ENCODE measurements at regions not wholly inside any gene's neighbourhood (a gene's known extent, or its start where the extent isn't known, plus 50 kb on each side); places are given as distances from the start of the nearest gene placed in this dataset.

- Histone ChIP-seq H3K27me3 (peaks cover 0 to 26% (median 0%) of the 10 kb centered on the region in 4 donors), H3K27ac (no peak overlapping the region), H3K4me1 (peaks cover 0 to 1% (median under 1%) of the 10 kb centered on the region in 3 donors), H3K9me3 (no peaks in the 10 kb centered on the region), H3K4me3 (no peak overlapping the region), H3K36me3 (no peaks in the 10 kb centered on the region)
- no peak for TF ChIP-seq CTCF (IDR thresholded peaks at IDR 0.05)
- intact Hi-C loops (cut with DNase I), result no loop called here
- no peak for DNase-seq
- WGBS, 2 donors, result 100% methylated on average over 2 of the region's 4 CpGs; no CpG with 5 or more reads in 1 of the 2 donors
Observed at GRCh38 chr2:120534457-120534856, 188.5 kb downstream of the INHBB start.

- H3K27ac ChIP-seq, result no peak overlapping the region
- H3K36me3 ChIP-seq, result no peaks in the 10 kb centered on the region
- WGBS, 2 donors, result 44 to 60% methylated on average over 1 of the region's 5 CpGs
- no peak overlapping the region for H3K4me3 ChIP-seq
- H3K4me1 ChIP-seq, result peaks cover 0 to 8% (median 7%) of the 10 kb centered on the region in 3 donors
- peaks cover 0 to 28% (median 0%) of the 10 kb centered on the region in 4 donors for H3K27me3 ChIP-seq
- DNase-seq, result no peak
- no peaks in the 10 kb centered on the region for H3K9me3 ChIP-seq
- intact Hi-C loops (cut with DNase I), result no loop called here
- TF ChIP-seq POLR2A (IDR thresholded peaks at IDR 0.05) (no peak), CTCF (IDR thresholded peaks at IDR 0.05) (no peak)
Observed at GRCh38 chr2:120535081-120535480, 189.1 kb downstream of the INHBB start.

- Histone ChIP-seq H3K27ac (no peak overlapping the region), H3K4me3 (no peak overlapping the region), H3K27me3 (peaks cover 0 to 23% (median 0%) of the 10 kb centered on the region in 4 donors), H3K36me3 (no peaks in the 10 kb centered on the region), H3K9me3 (no peaks in the 10 kb centered on the region), H3K4me1 (peaks cover 6 to 18% (median 17%) of the 10 kb centered on the region in 3 donors)
- no peak for TF ChIP-seq CTCF (IDR thresholded peaks at IDR 0.05)
- no peak for TF ChIP-seq POLR2A (IDR thresholded peaks at IDR 0.05)
- no peak for DNase-seq
- intact Hi-C loops (cut with DNase I), result no loop called here
- whole genome bisulfite sequencing, 2 donors, result 64 to 83% methylated on average over 3 of the region's 4 CpGs
Observed at GRCh38 chr2:120536141-120536540, 190.2 kb downstream of the INHBB start.

GRCh38 chr2:120538691-120539423 lies 192.9 kb downstream of the INHBB start:
- 68 to 80% methylated on average over 12 of the region's 12 CpGs for WGBS, 2 donors
- TF ChIP-seq CTCF (IDR thresholded peaks at IDR 0.05), result no peak
- Histone ChIP-seq H3K27ac (no peak overlapping the region), H3K4me3 (no peak overlapping the region), H3K9me3 (no peaks in the 10 kb centered on the region), H3K27me3 (peaks cover 0 to 17% (median 0%) of the 10 kb centered on the region in 4 donors), H3K4me1 (peaks cover 6 to 20% (median 19%) of the 10 kb centered on the region in 3 donors), H3K36me3 (no peaks in the 10 kb centered on the region)
- DNase-seq, result no peak
- intact Hi-C loops (cut with DNase I), result no loop called here

- no peak overlapping the region for H3K4me3 ChIP-seq
- no peak for DNase-seq
- H3K27ac ChIP-seq, result peak overlapping the region in 2 of 4 donors; percentile 34 to 39
- peaks cover 0 to 11% (median 0%) of the 10 kb centered on the region in 4 donors for H3K27me3 ChIP-seq
- 64 to 81% methylated on average over 4 to 8 of the region's 15 CpGs for WGBS, 2 donors
- TF ChIP-seq CTCF (IDR thresholded peaks at IDR 0.05), result no peak
- intact Hi-C loops (cut with DNase I), result no loop called here
- H3K9me3 ChIP-seq, result no peaks in the 10 kb centered on the region
- H3K4me1 ChIP-seq, result peaks cover 6 to 20% (median 19%) of the 10 kb centered on the region in 3 donors
- H3K36me3 ChIP-seq, result no peaks in the 10 kb centered on the region
Observed at GRCh38 chr2:120539424-120539936, 193.5 kb downstream of the INHBB start.

All from esophagus squamous epithelium (tissue), 5 donors.